OCI-LY7 (cell line): ENCODE measurements at regions not wholly inside any gene's neighbourhood (a gene's known extent, or its start where the extent isn't known, plus 50 kb on each side); places are given as distances from the start of the nearest gene placed in this dataset.

Experiments used
- CTCF ChIP-seq: fragments of 200-600 bp; sonication (generic); conservative IDR thresholded peaks from 2 replicates; pipeline ENCODE4 v1.5.1; 2014; ENCODE audit warnings: mild to moderate bottlenecking, antibody characterized with exemption, low read length, moderate library complexity, mixed read lengths
- EZH2phosphoT487 ChIP-seq: fragments of 200-600 bp; sonication (generic); IDR thresholded peaks from 2 replicates; pipeline ENCODE4 v1.6.1; 2018; ENCODE audit warnings: low read depth, borderline replicate concordance, mild to moderate bottlenecking, mixed run types, antibody characterized with exemption, low read length, moderate library complexity, mixed read lengths

- no peak for TF ChIP-seq CTCF
- TF ChIP-seq EZH2phosphoT487: no peak
These were observed 933.1 kb downstream of the CDY1 start for GRCh38 chrY:26555015-26555414.
